K562 (cell line): ENCODE measurements at regions not wholly inside any gene's neighbourhood (a gene's known extent, or its start where the extent isn't known, plus 50 kb on each side); places are given as distances from the start of the nearest gene placed in this dataset.

ENCODE experiments used
- ATAC-seq: fragments of 200-7000 bp; cut with Tn5 transposase; 3 replicates; pipeline ENCODE4 v1.9.1; 2020; ENCODE audit warnings: moderate library complexity
- BruUV-seq: library from RNA; stranded (reverse); fragments of 400-500 nt; replicated peaks from 2 replicates; lab custom pipeline; 2021; lab: Mats Ljungman, UMichigan
- CTCF ChIA-PET: fragments of 300-600 bp; formaldehyde crosslinking; extraction: SDS; loops from one replicate; lab custom pipeline; 2021; ENCODE audit warnings: low intra/inter-chr PET ratio; lab: Yijun Ruan, JAX
- POLR2A ChIA-PET: fragments of 300-600, 350-650 bp; sonication (Branson Sonifier 250); formaldehyde crosslinking; extraction: SDS; loops from one replicate; lab custom pipeline; 2021; ENCODE audit warnings: antibody characterized with exemption, inconsistent platforms; lab: Yijun Ruan, JAX
- DNase-seq, 4 experiments: peaks; one replicate each; pipeline versions ENCODE4 v3.0.0 to v3.0.0-alpha.2; 2011 to 2018; ENCODE audit warnings: low spot score in 3 of 4, mixed read lengths in 3 of 4; ENCODE audit errors: extremely low read depth in 1 of 4
- FAIRE-seq: peaks from 2 replicates; lab custom pipeline; 2011; peaks lifted over from hg19 to GRCh38; lab: Jason Lieb, UNC
- H2AFZ ChIP-seq: 2 replicates; pipeline ENCODE4 v1.6.0; 2011; ENCODE audit warnings: low read depth, low read length, control low read depth, inconsistent platforms
- H3K27ac ChIP-seq: fragments of 200-600 bp; 3 replicates; pipeline ENCODE4 v1.8.0; 2011; ENCODE audit warnings: low read depth, mild to moderate bottlenecking, control low read depth, inconsistent platforms, low read length, moderate library complexity, mixed read lengths; ENCODE audit errors: extremely low read depth
- H3K27me3 ChIP-seq, 2 experiments: fragments of 300-600 bp in 1 of 2; 2 replicates in 1 of 2; 3 replicates in 1 of 2; pipeline versions ENCODE4 v1.6.0 to v1.8.0; 2011; ENCODE audit warnings: inconsistent platforms in 2 of 2, low read length in 2 of 2, mild to moderate bottlenecking in 1 of 2, mixed read lengths in 1 of 2, moderate library complexity in 1 of 2; ENCODE audit not compliant: control insufficient read depth in 2 of 2, insufficient read depth in 2 of 2
- H3K36me3 ChIP-seq: fragments of 300-600 bp; 3 replicates; pipeline ENCODE4 v1.8.0; 2011; ENCODE audit warnings: mild to moderate bottlenecking, low read length, inconsistent platforms; ENCODE audit not compliant: control insufficient read depth, insufficient read depth
- H3K4me1 ChIP-seq, 2 experiments: fragments of 200-600 bp in 1 of 2; replicated peaks in 1 of 2; 2 replicates in 1 of 2; 3 replicates in 1 of 2; pipeline versions ENCODE4 v1.5.1 to v1.8.0; 2011; ENCODE audit warnings: inconsistent platforms in 2 of 2, low read length in 2 of 2, mild to moderate bottlenecking in 1 of 2, mixed read lengths in 1 of 2, moderate library complexity in 1 of 2; ENCODE audit not compliant: control insufficient read depth in 2 of 2, insufficient read depth in 2 of 2
- H3K4me2 ChIP-seq: 2 replicates; pipeline ENCODE4 v1.6.1; 2011; ENCODE audit warnings: low read length, control low read depth, inconsistent platforms, mixed read lengths; ENCODE audit not compliant: insufficient read depth
- H3K4me3 ChIP-seq: fragments of 200-600 bp; sonication (generic), shearing (Covaris generic); 2 replicates; pipeline ENCODE4 v1.5.1; 2016; ENCODE audit warnings: control low read depth, inconsistent platforms
- H3K79me2 ChIP-seq: fragments of 200-600 bp; 3 replicates; pipeline ENCODE4 v1.8.0; 2011; ENCODE audit warnings: low read length, inconsistent platforms; ENCODE audit not compliant: control insufficient read depth, insufficient read depth
- H3K9ac ChIP-seq, 2 experiments: 2 replicates each; pipeline versions ENCODE4 v1.6.0 to v1.6.1; 2011; ENCODE audit warnings: low read depth in 2 of 2, low read length in 2 of 2, control low read depth in 1 of 2, inconsistent platforms in 1 of 2, mild to moderate bottlenecking in 1 of 2, mixed read lengths in 1 of 2; ENCODE audit not compliant: insufficient read depth in 1 of 2
- H3K9me1 ChIP-seq: one replicate; pipeline ENCODE4 v1.6.0; 2011; ENCODE audit warnings: inconsistent platforms, mild to moderate bottlenecking, low read length, moderate library complexity; ENCODE audit not compliant: control insufficient read depth, insufficient read depth
- H3K9me3 ChIP-seq: replicated peaks from 2 replicates; pipeline ENCODE4 v1.5.1; 2011; ENCODE audit warnings: low read depth, low read length, inconsistent platforms; ENCODE audit not compliant: control insufficient read depth, insufficient read depth
- H4K20me1 ChIP-seq: replicated peaks from 2 replicates; pipeline ENCODE4 v1.6.1; 2011; ENCODE audit warnings: low read length, inconsistent platforms, mixed read lengths; ENCODE audit not compliant: control insufficient read depth, insufficient read depth
- CBFB ChIP-seq: sonication (generic); formaldehyde crosslinking; IDR thresholded peaks from 2 replicates; pipeline ENCODE4 v1.4.0; 2020; ENCODE audit warnings: mild to moderate bottlenecking, missing genetic modification reagents
- REST ChIP-seq, 2 experiments: fragments of 450-650 bp; formaldehyde crosslinking in 1 of 2; IDR thresholded peaks; 2 replicates each; pipeline versions ENCODE4 v1.4.0 to v1.6.1; 2014 to 2020; ENCODE audit warnings: mild to moderate bottlenecking in 2 of 2, borderline replicate concordance in 1 of 2, low read depth in 1 of 2
- SETDB1 ChIP-seq: IDR thresholded peaks from one replicate; pipeline ENCODE4 v1.6.1; 2012; ENCODE audit warnings: low read length, control low read depth, inconsistent platforms
- SMC3 ChIP-seq: conservative IDR thresholded peaks from 2 replicates; pipeline ENCODE4 v1.6.1; 2011; ENCODE audit warnings: low read depth, low read length, improper control_type of control experiment; ENCODE audit not compliant: insufficient read depth
- SRSF7 ChIP-seq: fragments of 200-400 bp; formaldehyde crosslinking; optimal IDR thresholded peaks from 2 replicates; pipeline ENCODE3; 2017; ENCODE audit warnings: mild to moderate bottlenecking, low read depth, low read length
- STAT5A ChIP-seq: IDR thresholded peaks from 2 replicates; pipeline ENCODE4 v1.6.1; 2012; ENCODE audit warnings: low read length, inconsistent platforms, borderline replicate concordance
- ZNF217 ChIP-seq: sonication (generic); formaldehyde crosslinking; IDR thresholded peaks from 2 replicates; pipeline ENCODE4 v1.8.0; 2022; ENCODE audit warnings: mild to moderate bottlenecking, missing genetic modification reagents
- ZNF584 ChIP-seq: fragments of 200-800 bp; sonication (Bioruptor generic); IDR thresholded peaks from 2 replicates; pipeline ENCODE4 v1.6.1; 2016; ENCODE audit warnings: low read depth, mild to moderate bottlenecking, missing genetic modification characterization, missing compliant biosample characterization
- WGBS: fragments of 100-300 bp; shearing (Covaris generic); methylation state at CpG from one replicate; pipeline ENCODE4 v1.1.6; 2016; ENCODE audit warnings: low coverage, mixed read lengths; ENCODE audit not compliant: insufficient coverage; ENCODE audit errors: missing lambda C conversion rate; 5-methylcytosine and 5-hydroxymethylcytosine counted together
- in situ Hi-C: fragments of 300-500 bp; cut with MboI; formaldehyde crosslinking; loops from 4 replicates; pipeline ENCODE4 v1.15.0; 2018; ENCODE audit warnings: inconsistent platforms, mixed read lengths
- intact Hi-C: fragments of 100-400 bp; cut with micrococcal nuclease; formaldehyde crosslinking; loops from 2 replicates; pipeline ENCODE4 v1.14.2; 2022

- TF ChIP-seq SRSF7 (no peak), SETDB1 (no peak), ZNF217 (CRISPR knock-in tag) (no peak), STAT5A (no peak), CBFB (CRISPR knock-in tag) (no peak)
These were observed 190.1 kb upstream of the C1QTNF7 start (continued) for GRCh38 chr4:15237648-15238230.

- intact Hi-C loops: loop anchor here (2.0 to 10.0 kb wide), 3 partner anchors 158 to 416 kb away; partner anchors contain the start of gene FBXL5
- in situ Hi-C loops: loop anchor here (10.0 kb wide), 2 partner anchors 156 to 216 kb away; no protein-coding TSS in a partner anchor
- Histone ChIP-seq H3K27ac (no peak overlapping the region), H4K20me1 (no peaks in the 10 kb centered on the region), H3K4me2 (no peak overlapping the region), H3K9me3 (no peaks in the 10 kb centered on the region), H3K4me1 (no peaks in the 10 kb centered on the region), H3K4me3 (no peak overlapping the region), H3K79me2 (no peaks in the 10 kb centered on the region), H3K27me3 (peaks cover 0 to 7% of the 10 kb centered on the region in 2 experiments; a peak in 1 of 5 replicates), H3K36me3 (no peaks in the 10 kb centered on the region), H3K9me1 (no peaks in the 10 kb centered on the region), H2AFZ (no peak overlapping the region), H3K9ac (no peak overlapping the region)
- 0% methylated on average over 3 of the region's 3 CpGs for WGBS
- peak; percentile 19 to 41 (median 22) for DNase-seq
- CTCF ChIA-PET: interaction anchor here (1.5 to 1.7 kb wide), 2 partner anchors 158 to 219 kb away, joined by 5 to 7 read pairs; no protein-coding TSS in a partner anchor
- POLR2A ChIA-PET: no interaction called here
- FAIRE-seq: peak; percentile 52
- ATAC-seq: peak; percentile 78
- no TSS peak for BruUV-seq
- TF ChIP-seq REST (IDR thresholded peaks at IDR 0.05; ENCODE audit: borderline replicate concordance): peak; percentile 55; the same call in 1 of the 2 replicates
- TF ChIP-seq REST (CRISPR knock-in tag; IDR thresholded peaks at IDR 0.05; ENCODE audit: low read depth): no peak
- no peak for TF ChIP-seq ZNF584 (CRISPR knock-in tag)
- TF ChIP-seq SMC3: peak; percentile 59
These were observed 189.1 kb upstream of the C1QTNF7 start for GRCh38 chr4:15238720-15239119.
